ENCODE measurements at regions not wholly inside any gene's neighbourhood (a gene's known extent, or its start where the extent isn't known, plus 50 kb on each side); places are given as distances from the start of the nearest gene placed in this dataset.

GRCh38 chr1:90486996-90487395 lies 230.1 kb downstream of the BARHL2 start:
- TF ChIP-seq, protein P1, sequence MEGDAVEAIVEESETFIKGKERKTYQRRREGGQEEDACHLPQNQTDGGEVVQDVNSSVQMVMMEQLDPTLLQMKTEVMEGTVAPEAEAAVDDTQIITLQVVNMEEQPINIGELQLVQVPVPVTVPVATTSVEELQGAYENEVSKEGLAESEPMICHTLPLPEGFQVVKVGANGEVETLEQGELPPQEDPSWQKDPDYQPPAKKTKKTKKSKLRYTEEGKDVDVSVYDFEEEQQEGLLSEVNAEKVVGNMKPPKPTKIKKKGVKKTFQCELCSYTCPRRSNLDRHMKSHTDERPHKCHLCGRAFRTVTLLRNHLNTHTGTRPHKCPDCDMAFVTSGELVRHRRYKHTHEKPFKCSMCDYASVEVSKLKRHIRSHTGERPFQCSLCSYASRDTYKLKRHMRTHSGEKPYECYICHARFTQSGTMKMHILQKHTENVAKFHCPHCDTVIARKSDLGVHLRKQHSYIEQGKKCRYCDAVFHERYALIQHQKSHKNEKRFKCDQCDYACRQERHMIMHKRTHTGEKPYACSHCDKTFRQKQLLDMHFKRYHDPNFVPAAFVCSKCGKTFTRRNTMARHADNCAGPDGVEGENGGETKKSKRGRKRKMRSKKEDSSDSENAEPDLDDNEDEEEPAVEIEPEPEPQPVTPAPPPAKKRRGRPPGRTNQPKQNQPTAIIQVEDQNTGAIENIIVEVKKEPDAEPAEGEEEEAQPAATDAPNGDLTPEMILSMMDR (IDR thresholded peaks at IDR 0.05; ENCODE audit: low read length), result no peak
- TF ChIP-seq EZH2 (IDR thresholded peaks at IDR 0.05; ENCODE audit: borderline replicate concordance, low read length), result no peak
